K562 (cell line): ENCODE measurements at regions not wholly inside any gene's neighbourhood (a gene's known extent, or its start where the extent isn't known, plus 50 kb on each side); places are given as distances from the start of the nearest gene placed in this dataset.

Source experiments
- ATAC-seq: fragments of 200-7000 bp; cut with Tn5 transposase; 3 replicates; pipeline ENCODE4 v1.9.1; 2020; ENCODE audit warnings: moderate library complexity
- BruUV-seq: library from RNA; stranded (reverse); fragments of 400-500 nt; replicated peaks from 2 replicates; lab custom pipeline; 2021; lab: Mats Ljungman, UMichigan
- CTCF ChIA-PET: fragments of 300-600 bp; formaldehyde crosslinking; extraction: SDS; loops from one replicate; lab custom pipeline; 2021; ENCODE audit warnings: low intra/inter-chr PET ratio; lab: Yijun Ruan, JAX
- POLR2A ChIA-PET: fragments of 300-600, 350-650 bp; sonication (Branson Sonifier 250); formaldehyde crosslinking; extraction: SDS; loops from one replicate; lab custom pipeline; 2021; ENCODE audit warnings: antibody characterized with exemption, inconsistent platforms; lab: Yijun Ruan, JAX
- DNase-seq, 4 experiments: peaks; one replicate each; pipeline versions ENCODE4 v3.0.0 to v3.0.0-alpha.2; 2011 to 2018; ENCODE audit warnings: low spot score in 3 of 4, mixed read lengths in 3 of 4; ENCODE audit errors: extremely low read depth in 1 of 4
- FAIRE-seq: peaks from 2 replicates; lab custom pipeline; 2011; peaks lifted over from hg19 to GRCh38; lab: Jason Lieb, UNC
- H2AFZ ChIP-seq: 2 replicates; pipeline ENCODE4 v1.6.0; 2011; ENCODE audit warnings: low read depth, low read length, control low read depth, inconsistent platforms
- H3K27ac ChIP-seq: fragments of 200-600 bp; 3 replicates; pipeline ENCODE4 v1.8.0; 2011; ENCODE audit warnings: low read depth, mild to moderate bottlenecking, control low read depth, inconsistent platforms, low read length, moderate library complexity, mixed read lengths; ENCODE audit errors: extremely low read depth
- H3K27me3 ChIP-seq, 2 experiments: fragments of 300-600 bp in 1 of 2; 2 replicates in 1 of 2; 3 replicates in 1 of 2; pipeline versions ENCODE4 v1.6.0 to v1.8.0; 2011; ENCODE audit warnings: inconsistent platforms in 2 of 2, low read length in 2 of 2, mild to moderate bottlenecking in 1 of 2, mixed read lengths in 1 of 2, moderate library complexity in 1 of 2; ENCODE audit not compliant: control insufficient read depth in 2 of 2, insufficient read depth in 2 of 2
- H3K36me3 ChIP-seq: fragments of 300-600 bp; 3 replicates; pipeline ENCODE4 v1.8.0; 2011; ENCODE audit warnings: mild to moderate bottlenecking, low read length, inconsistent platforms; ENCODE audit not compliant: control insufficient read depth, insufficient read depth
- H3K4me1 ChIP-seq, 2 experiments: fragments of 200-600 bp in 1 of 2; replicated peaks in 1 of 2; 2 replicates in 1 of 2; 3 replicates in 1 of 2; pipeline versions ENCODE4 v1.5.1 to v1.8.0; 2011; ENCODE audit warnings: inconsistent platforms in 2 of 2, low read length in 2 of 2, mild to moderate bottlenecking in 1 of 2, mixed read lengths in 1 of 2, moderate library complexity in 1 of 2; ENCODE audit not compliant: control insufficient read depth in 2 of 2, insufficient read depth in 2 of 2
- H3K4me2 ChIP-seq: 2 replicates; pipeline ENCODE4 v1.6.1; 2011; ENCODE audit warnings: low read length, control low read depth, inconsistent platforms, mixed read lengths; ENCODE audit not compliant: insufficient read depth
- H3K4me3 ChIP-seq: fragments of 200-600 bp; sonication (generic), shearing (Covaris generic); 2 replicates; pipeline ENCODE4 v1.5.1; 2016; ENCODE audit warnings: control low read depth, inconsistent platforms
- H3K79me2 ChIP-seq: fragments of 200-600 bp; 3 replicates; pipeline ENCODE4 v1.8.0; 2011; ENCODE audit warnings: low read length, inconsistent platforms; ENCODE audit not compliant: control insufficient read depth, insufficient read depth
- H3K9ac ChIP-seq, 2 experiments: 2 replicates each; pipeline versions ENCODE4 v1.6.0 to v1.6.1; 2011; ENCODE audit warnings: low read depth in 2 of 2, low read length in 2 of 2, control low read depth in 1 of 2, inconsistent platforms in 1 of 2, mild to moderate bottlenecking in 1 of 2, mixed read lengths in 1 of 2; ENCODE audit not compliant: insufficient read depth in 1 of 2
- H3K9me1 ChIP-seq: one replicate; pipeline ENCODE4 v1.6.0; 2011; ENCODE audit warnings: inconsistent platforms, mild to moderate bottlenecking, low read length, moderate library complexity; ENCODE audit not compliant: control insufficient read depth, insufficient read depth
- H3K9me3 ChIP-seq: replicated peaks from 2 replicates; pipeline ENCODE4 v1.5.1; 2011; ENCODE audit warnings: low read depth, low read length, inconsistent platforms; ENCODE audit not compliant: control insufficient read depth, insufficient read depth
- H4K20me1 ChIP-seq: replicated peaks from 2 replicates; pipeline ENCODE4 v1.6.1; 2011; ENCODE audit warnings: low read length, inconsistent platforms, mixed read lengths; ENCODE audit not compliant: control insufficient read depth, insufficient read depth
- AFF4 ChIP-seq: sonication (generic); formaldehyde crosslinking; IDR thresholded peaks from 2 replicates; pipeline ENCODE4 v1.8.0; 2023; ENCODE audit warnings: mild to moderate bottlenecking, missing genetic modification reagents
- NFE2 ChIP-seq: IDR thresholded peaks from 2 replicates; pipeline ENCODE4 v1.6.1; 2014; ENCODE audit warnings: antibody characterized with exemption, low read depth
- PTRF ChIP-seq: fragments of 450-650 bp; IDR thresholded peaks from 2 replicates; pipeline ENCODE4 v1.6.1; 2016; ENCODE audit warnings: mild to moderate bottlenecking, missing genetic modification characterization, missing compliant biosample characterization
- SIRT6 ChIP-seq: IDR thresholded peaks from one replicate; pipeline ENCODE4 v1.6.1; 2012; ENCODE audit warnings: low read depth, mild to moderate bottlenecking, control low read depth, inconsistent platforms, low read length, moderate library complexity
- TAF7 ChIP-seq: fragments of 450-650 bp; IDR thresholded peaks from 2 replicates; pipeline ENCODE4 v1.6.1; 2016; ENCODE audit warnings: missing genetic modification characterization, missing compliant biosample characterization
- ZC3H11A ChIP-seq: IDR thresholded peaks from 2 replicates; pipeline ENCODE4 v1.6.1; 2012; ENCODE audit warnings: low read depth, low read length, improper control_type of control experiment
- ZFP1 ChIP-seq: fragments of 450-650 bp; formaldehyde crosslinking; IDR thresholded peaks from 2 replicates; pipeline ENCODE4 v1.4.0; 2020; ENCODE audit warnings: mild to moderate bottlenecking, mixed read lengths
- ZNF316 ChIP-seq: fragments of 450-650 bp; IDR thresholded peaks from 2 replicates; pipeline ENCODE4 v1.6.1; 2016
- ZNF77 ChIP-seq: fragments of 250-450 bp; sonication (Bioruptor Pico); IDR thresholded peaks from 2 replicates; pipeline ENCODE4 v1.5.0; 2020
- WGBS: fragments of 100-300 bp; shearing (Covaris generic); methylation state at CpG from one replicate; pipeline ENCODE4 v1.1.6; 2016; ENCODE audit warnings: low coverage, mixed read lengths; ENCODE audit not compliant: insufficient coverage; ENCODE audit errors: missing lambda C conversion rate; 5-methylcytosine and 5-hydroxymethylcytosine counted together
- in situ Hi-C: fragments of 300-500 bp; cut with MboI; formaldehyde crosslinking; loops from 4 replicates; pipeline ENCODE4 v1.15.0; 2018; ENCODE audit warnings: inconsistent platforms, mixed read lengths
- intact Hi-C: fragments of 100-400 bp; cut with micrococcal nuclease; formaldehyde crosslinking; loops from 2 replicates; pipeline ENCODE4 v1.14.2; 2022

- no peak for TF ChIP-seq AFF4 (CRISPR knock-in tag)
- no peak for TF ChIP-seq NFE2
- no peak for TF ChIP-seq ZC3H11A
- no peak for TF ChIP-seq ZFP1 (CRISPR knock-in tag)
- no peak for TF ChIP-seq ZNF77 (CRISPR knock-in tag)
Observed at GRCh38 chr20:10799735-10800134, 125.9 kb upstream of the JAG1 start (continued).

DNA sequence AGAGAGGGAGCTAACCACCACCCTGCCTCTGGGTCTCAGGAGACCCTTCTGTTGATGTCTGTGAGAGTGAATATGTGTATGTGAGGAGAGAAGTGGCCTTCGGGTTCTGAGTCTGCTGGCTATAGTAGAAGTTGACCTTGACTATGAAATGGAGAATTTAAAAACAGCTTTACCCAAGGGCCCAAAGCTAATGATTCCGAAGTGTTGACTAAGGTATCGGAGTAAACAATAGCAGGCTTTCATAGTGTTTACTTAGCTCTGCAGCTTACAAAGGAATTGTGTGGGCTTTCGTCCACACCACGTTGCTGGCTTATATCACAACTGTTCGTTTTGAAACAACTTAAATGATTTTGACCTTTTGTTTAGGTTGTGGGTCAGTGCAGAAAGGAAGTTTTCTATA lies 126.5 kb upstream of the JAG1 start:
- 2% methylated on average over 6 of the region's 6 CpGs for WGBS
- H3K79me2 ChIP-seq = no peaks in the 10 kb centered on the region
- ATAC-seq (no peak), FAIRE-seq (no peak), DNase-seq (no peak)
- no peak for TF ChIP-seq ZNF316
- no peak for TF ChIP-seq SIRT6
- no peak for TF ChIP-seq TAF7 (tag)
- no peak for TF ChIP-seq PTRF (tag)
- ChIA-PET CTCF (no interaction called here), POLR2A (interaction anchor here (0.6 kb wide), 1 partner anchor 82 kb away, joined by 3 read pairs; no protein-coding TSS in a partner anchor)
- in situ Hi-C loops = no loop called here
- H3K4me2 ChIP-seq = no peak overlapping the region
- H3K36me3 ChIP-seq = no peaks in the 10 kb centered on the region
- no peak overlapping the region for H3K4me3 ChIP-seq
- H3K27me3 ChIP-seq = no peaks in the 10 kb centered on the region
- intact Hi-C loops = no loop called here
- no TSS peak for BruUV-seq
- H3K9ac ChIP-seq = no peak overlapping the region
- H3K9me3 ChIP-seq = no peaks in the 10 kb centered on the region
- no peak overlapping the region for H3K27ac ChIP-seq
- no peaks in the 10 kb centered on the region for H3K4me1 ChIP-seq
- no peaks in the 10 kb centered on the region for H4K20me1 ChIP-seq
- H2AFZ ChIP-seq = no peak overlapping the region
- no peaks in the 10 kb centered on the region for H3K9me1 ChIP-seq
